HFFc6 (cell line): ENCODE measurements at regions not wholly inside any gene's neighbourhood (a gene's known extent, or its start where the extent isn't known, plus 50 kb on each side); places are given as distances from the start of the nearest gene placed in this dataset.

ENCODE experiments used
- DNase-seq: peaks from one replicate; pipeline ENCODE4 v3.0.0-alpha.2; 2018
- H3K27ac Mint-ChIP-seq: 2 replicates; pipeline ENCODE4 v1.8.0; 2020; ENCODE audit warnings: mild to moderate bottlenecking, mixed read lengths
- H3K27me3 Mint-ChIP-seq: 2 replicates; pipeline ENCODE4 v1.8.0; 2021; ENCODE audit warnings: mild to moderate bottlenecking, moderate library complexity, mixed read lengths; ENCODE audit not compliant: insufficient read depth
- H3K36me3 Mint-ChIP-seq: 2 replicates; pipeline ENCODE4 v1.8.0; 2021; ENCODE audit warnings: low read depth, mixed read lengths
- H3K4me1 Mint-ChIP-seq: 2 replicates; pipeline ENCODE4 v1.8.0; 2020; ENCODE audit warnings: low read depth, mixed read lengths
- H3K4me3 Mint-ChIP-seq: 2 replicates; pipeline ENCODE4 v1.8.0; 2020; ENCODE audit warnings: mild to moderate bottlenecking, moderate library complexity, mixed read lengths
- H3K9me3 Mint-ChIP-seq: 2 replicates; pipeline ENCODE4 v1.8.0; 2020; ENCODE audit warnings: mild to moderate bottlenecking, mixed read lengths
- TF ChIP-seq, protein P1 (sequence below): fragments of 200-600 bp; sonication (generic); IDR thresholded peaks from 2 replicates; pipeline ENCODE4 v1.5.0; 2021; ENCODE audit warnings: antibody characterized with exemption, mild to moderate bottlenecking

DNA sequence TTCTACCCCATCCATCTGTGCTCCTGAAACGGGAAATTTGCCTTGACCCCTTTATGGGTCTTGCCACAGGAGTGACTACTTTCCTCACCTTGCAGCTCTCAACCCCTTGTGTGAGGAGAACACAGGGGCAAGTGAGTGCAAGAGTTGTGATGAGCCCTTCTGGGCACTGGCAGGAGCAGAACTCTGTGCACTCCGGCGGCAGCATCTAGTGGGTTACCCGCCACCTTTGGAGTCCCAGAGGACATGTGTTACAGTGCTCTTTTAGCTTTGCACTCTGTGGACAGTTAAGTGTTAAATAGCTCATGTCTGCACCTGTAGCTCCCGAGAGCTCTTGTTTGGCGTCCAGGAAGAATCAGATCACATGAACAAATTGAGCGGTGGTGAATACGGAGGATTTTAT, 940.2 kb downstream of the GRIK2 start:
- TF ChIP-seq, protein P1, sequence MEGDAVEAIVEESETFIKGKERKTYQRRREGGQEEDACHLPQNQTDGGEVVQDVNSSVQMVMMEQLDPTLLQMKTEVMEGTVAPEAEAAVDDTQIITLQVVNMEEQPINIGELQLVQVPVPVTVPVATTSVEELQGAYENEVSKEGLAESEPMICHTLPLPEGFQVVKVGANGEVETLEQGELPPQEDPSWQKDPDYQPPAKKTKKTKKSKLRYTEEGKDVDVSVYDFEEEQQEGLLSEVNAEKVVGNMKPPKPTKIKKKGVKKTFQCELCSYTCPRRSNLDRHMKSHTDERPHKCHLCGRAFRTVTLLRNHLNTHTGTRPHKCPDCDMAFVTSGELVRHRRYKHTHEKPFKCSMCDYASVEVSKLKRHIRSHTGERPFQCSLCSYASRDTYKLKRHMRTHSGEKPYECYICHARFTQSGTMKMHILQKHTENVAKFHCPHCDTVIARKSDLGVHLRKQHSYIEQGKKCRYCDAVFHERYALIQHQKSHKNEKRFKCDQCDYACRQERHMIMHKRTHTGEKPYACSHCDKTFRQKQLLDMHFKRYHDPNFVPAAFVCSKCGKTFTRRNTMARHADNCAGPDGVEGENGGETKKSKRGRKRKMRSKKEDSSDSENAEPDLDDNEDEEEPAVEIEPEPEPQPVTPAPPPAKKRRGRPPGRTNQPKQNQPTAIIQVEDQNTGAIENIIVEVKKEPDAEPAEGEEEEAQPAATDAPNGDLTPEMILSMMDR = no peak
- H3K4me3 Mint-ChIP-seq = no peak overlapping the region
- H3K9me3 Mint-ChIP-seq = peaks cover 7% of the 10 kb centered on the region
- no peak overlapping the region for H3K27ac Mint-ChIP-seq
- no peak for DNase-seq
- H3K27me3 Mint-ChIP-seq = no peaks in the 10 kb centered on the region
- H3K4me1 Mint-ChIP-seq = no peaks in the 10 kb centered on the region
- no peaks in the 10 kb centered on the region for H3K36me3 Mint-ChIP-seq

DNA sequence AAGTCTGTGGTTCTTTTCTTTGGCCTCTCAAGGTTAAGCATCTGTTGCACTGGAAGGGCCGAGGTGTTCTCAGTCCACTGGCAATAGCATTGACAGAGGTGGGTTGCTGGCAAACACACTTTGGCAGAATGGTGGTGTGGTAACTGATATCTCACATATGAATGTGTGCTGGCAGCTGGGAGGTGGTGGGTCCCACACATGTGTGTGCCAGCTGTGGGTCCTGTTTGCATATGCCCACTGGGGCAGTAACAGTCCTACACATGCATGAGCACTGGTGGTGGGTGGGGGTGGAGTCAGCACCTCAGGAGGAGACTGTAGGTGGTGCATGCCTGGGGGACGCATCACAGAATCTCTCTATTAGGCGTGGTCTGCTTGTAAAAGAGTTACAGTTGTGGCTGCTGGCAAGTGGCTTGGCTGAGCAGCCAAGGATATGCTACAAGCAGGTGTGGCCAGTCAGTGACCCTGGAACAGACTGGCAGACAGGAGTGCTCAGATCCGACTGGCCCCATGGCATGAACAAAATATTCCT, 934.3 kb downstream of the GRIK2 start:
- Mint-ChIP-seq H3K4me3 (no peak overlapping the region), H3K27me3 (no peaks in the 10 kb centered on the region), H3K9me3 (peaks cover 4% of the 10 kb centered on the region), H3K4me1 (no peaks in the 10 kb centered on the region), H3K36me3 (no peaks in the 10 kb centered on the region), H3K27ac (no peak overlapping the region)
- TF ChIP-seq, protein P1 = no peak
- DNase-seq = no peak

DNA sequence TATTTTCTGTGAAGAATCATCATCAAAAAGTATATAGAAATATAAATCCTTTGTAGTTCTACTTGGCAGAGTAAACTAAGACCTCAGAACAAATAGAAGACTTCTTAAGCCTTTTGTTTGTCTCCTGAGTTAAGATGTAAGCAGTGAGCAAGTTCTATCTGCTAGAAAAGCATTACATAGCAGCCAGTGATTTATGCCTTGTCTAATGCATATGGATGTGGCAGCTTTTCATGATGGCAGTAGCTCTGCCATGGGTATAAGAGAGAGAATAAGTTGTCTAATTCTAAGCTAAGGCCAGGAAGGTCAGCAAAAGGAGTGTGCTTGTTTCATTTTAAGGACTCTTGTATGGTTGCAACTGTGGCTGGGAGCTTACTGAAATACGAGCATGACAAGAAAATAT, 920.2 kb downstream of the GRIK2 start:
- Mint-ChIP-seq H3K27me3 (no peaks in the 10 kb centered on the region), H3K9me3 (peaks cover 14% of the 10 kb centered on the region), H3K4me3 (no peak overlapping the region)

DNA sequence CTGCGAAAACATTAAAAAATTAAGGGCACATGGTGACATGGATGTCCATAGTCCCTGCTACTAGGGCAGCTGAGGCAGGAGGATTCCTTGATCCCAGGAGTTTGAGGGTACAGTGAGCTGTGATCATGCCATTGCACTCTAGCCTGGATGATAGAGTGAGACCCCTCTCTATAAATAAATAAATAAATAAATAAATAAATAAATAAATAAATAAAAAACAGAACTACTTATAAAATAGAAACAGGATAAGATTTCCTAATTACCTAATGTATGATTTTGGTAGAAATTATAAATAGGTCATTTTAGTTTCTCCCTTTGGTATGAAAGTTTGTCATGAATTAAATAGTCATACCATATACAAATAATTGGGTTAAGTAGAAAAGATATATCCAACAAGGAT, 916.2 kb downstream of the GRIK2 start:
- Mint-ChIP-seq H3K4me1 (no peaks in the 10 kb centered on the region), H3K27ac (no peak overlapping the region), H3K9me3 (peaks cover 18% of the 10 kb centered on the region), H3K4me3 (no peak overlapping the region), H3K36me3 (no peaks in the 10 kb centered on the region), H3K27me3 (no peaks in the 10 kb centered on the region; the same call in 1 of the 2 replicates)
- TF ChIP-seq, protein P1 = no peak
- no peak for DNase-seq

More for the DNA sequence above, 920.2 kb downstream of the GRIK2 start:
- Mint-ChIP-seq H3K36me3 (no peaks in the 10 kb centered on the region), H3K4me1 (no peaks in the 10 kb centered on the region), H3K27ac (no peak overlapping the region)
- TF ChIP-seq, protein P1 = no peak
- no peak for DNase-seq

DNA sequence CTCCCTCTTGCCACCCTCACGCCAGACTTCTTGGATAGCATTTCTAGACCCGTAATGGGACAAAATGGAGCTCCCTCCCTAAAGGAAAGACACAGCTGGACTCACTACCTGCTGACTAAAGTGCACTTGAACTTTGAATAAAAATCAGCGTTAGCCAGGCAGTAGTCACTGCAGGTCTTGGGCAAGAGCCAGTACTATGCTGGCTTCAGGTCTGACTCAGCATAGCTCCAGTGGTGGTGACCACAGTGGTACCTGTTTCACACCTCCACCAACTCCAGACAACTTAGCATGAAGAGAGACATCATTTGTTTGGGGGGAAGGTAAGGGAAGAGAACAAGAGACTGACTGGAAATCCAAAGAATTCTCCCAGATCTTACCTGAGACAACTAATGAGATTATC, 906.8 kb downstream of the GRIK2 start:
- Mint-ChIP-seq H3K4me1 (no peaks in the 10 kb centered on the region), H3K27me3 (no peaks in the 10 kb centered on the region), H3K4me3 (no peak overlapping the region), H3K36me3 (no peaks in the 10 kb centered on the region), H3K27ac (no peak overlapping the region), H3K9me3 (peaks cover 28% of the 10 kb centered on the region)
- TF ChIP-seq, protein P1 = no peak
- DNase-seq = no peak

DNA sequence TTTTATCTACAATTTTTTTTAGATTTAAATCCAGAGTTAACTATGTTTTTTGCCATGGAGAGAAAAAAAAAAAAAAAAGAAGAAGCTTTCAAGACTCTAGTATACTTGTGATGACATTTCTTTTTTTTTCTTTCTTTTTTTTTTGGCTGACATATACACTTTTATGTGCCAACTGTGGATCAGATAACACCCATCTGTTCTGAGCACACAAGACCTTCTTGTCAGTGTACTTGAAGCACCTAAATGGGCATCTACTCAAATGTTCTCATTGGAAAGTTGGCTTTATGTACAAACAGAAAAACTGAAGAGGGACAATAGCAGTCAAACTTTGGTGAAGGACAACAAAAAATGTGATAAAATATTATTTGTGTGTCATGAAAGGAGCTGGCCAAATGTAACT, 904.5 kb downstream of the GRIK2 start:
- peaks cover 22% of the 10 kb centered on the region for H3K9me3 Mint-ChIP-seq
- no peaks in the 10 kb centered on the region for H3K36me3 Mint-ChIP-seq
- no peak overlapping the region for H3K27ac Mint-ChIP-seq
- no peaks in the 10 kb centered on the region; the same call in 1 of the 2 replicates for H3K27me3 Mint-ChIP-seq
- H3K4me1 Mint-ChIP-seq = no peaks in the 10 kb centered on the region
- no peak for DNase-seq
- TF ChIP-seq, protein P1 = no peak
- no peak overlapping the region for H3K4me3 Mint-ChIP-seq
